ENCODE measurements at regions not wholly inside any gene's neighbourhood (a gene's known extent, or its start where the extent isn't known, plus 50 kb on each side); places are given as distances from the start of the nearest gene placed in this dataset.

GRCh38 chr2:198712485-198712884, 745.3 kb downstream of the SATB2 start:
- H3K4me3 ChIP-seq (ENCODE audit: low read depth, low read length), result no peak overlapping the region
- no peak for DNase-seq (ENCODE audit: low read depth)
- TF ChIP-seq, protein P1, sequence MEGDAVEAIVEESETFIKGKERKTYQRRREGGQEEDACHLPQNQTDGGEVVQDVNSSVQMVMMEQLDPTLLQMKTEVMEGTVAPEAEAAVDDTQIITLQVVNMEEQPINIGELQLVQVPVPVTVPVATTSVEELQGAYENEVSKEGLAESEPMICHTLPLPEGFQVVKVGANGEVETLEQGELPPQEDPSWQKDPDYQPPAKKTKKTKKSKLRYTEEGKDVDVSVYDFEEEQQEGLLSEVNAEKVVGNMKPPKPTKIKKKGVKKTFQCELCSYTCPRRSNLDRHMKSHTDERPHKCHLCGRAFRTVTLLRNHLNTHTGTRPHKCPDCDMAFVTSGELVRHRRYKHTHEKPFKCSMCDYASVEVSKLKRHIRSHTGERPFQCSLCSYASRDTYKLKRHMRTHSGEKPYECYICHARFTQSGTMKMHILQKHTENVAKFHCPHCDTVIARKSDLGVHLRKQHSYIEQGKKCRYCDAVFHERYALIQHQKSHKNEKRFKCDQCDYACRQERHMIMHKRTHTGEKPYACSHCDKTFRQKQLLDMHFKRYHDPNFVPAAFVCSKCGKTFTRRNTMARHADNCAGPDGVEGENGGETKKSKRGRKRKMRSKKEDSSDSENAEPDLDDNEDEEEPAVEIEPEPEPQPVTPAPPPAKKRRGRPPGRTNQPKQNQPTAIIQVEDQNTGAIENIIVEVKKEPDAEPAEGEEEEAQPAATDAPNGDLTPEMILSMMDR (IDR thresholded peaks at IDR 0.05; ENCODE audit: insufficient read depth, low read depth, low read length, missing control alignments), result no peak

DNA sequence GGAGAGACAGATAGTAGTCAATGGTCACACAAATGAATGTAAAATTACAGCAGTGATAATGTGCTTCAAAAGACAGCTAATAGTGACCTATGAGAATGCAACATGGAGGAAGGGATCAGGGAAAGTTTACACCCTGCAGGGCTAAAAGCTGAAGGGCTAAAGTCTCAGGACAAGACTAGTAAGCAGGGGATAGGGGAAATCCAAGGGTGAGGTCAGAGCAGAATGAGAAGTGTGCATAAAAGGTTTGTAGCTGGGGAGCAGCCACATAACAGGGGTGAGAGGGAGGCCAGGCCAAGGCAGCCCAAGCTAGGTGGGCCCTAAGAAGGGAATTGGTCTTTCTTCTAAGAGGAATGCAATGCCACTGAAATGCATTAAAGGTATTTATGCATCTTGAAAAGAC, 746.3 kb downstream of the SATB2 start:
- TF ChIP-seq, protein P1 (IDR thresholded peaks at IDR 0.05; ENCODE audit: insufficient read depth, low read depth, low read length, missing control alignments), result no peak
- no peak overlapping the region for H3K4me3 ChIP-seq (ENCODE audit: low read depth, low read length)
- no peak for DNase-seq (ENCODE audit: low read depth)

DNA sequence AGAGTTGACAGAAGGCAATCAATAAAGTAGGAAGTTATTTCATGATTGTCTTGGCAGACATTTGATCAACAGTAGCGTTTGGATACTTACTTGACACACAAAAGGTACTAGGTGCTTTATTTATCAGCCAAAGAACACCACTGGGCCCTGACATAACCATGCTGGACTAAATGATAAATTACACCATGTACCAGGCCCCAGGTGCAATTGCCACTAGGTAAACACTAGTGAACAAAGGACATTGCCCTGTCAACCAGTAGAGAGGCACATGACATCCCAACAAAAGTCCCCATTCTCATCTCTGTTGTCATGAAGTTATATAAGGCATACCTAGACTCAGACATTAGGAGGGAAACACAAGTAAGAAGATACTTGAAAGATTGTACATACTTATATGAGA, 747.2 kb downstream of the SATB2 start:
- DNase-seq (ENCODE audit: low read depth), result no peak
- TF ChIP-seq, protein P1 (IDR thresholded peaks at IDR 0.05; ENCODE audit: insufficient read depth, low read depth, low read length, missing control alignments), result no peak
- no peak overlapping the region for H3K4me3 ChIP-seq (ENCODE audit: low read depth, low read length)

GRCh38 chr2:198706476-198707082, 751.2 kb downstream of the SATB2 start:
- TF ChIP-seq, protein P1 (IDR thresholded peaks at IDR 0.05; ENCODE audit: insufficient read depth, low read depth, low read length, missing control alignments), result no peak

GRCh38 chr2:198703281-198703680, 754.5 kb downstream of the SATB2 start:
- TF ChIP-seq, protein P1 (IDR thresholded peaks at IDR 0.05; ENCODE audit: insufficient read depth, low read depth, low read length, missing control alignments), result no peak

More at GRCh38 chr2:198706476-198707082, 751.2 kb downstream of the SATB2 start:
- no peak overlapping the region for H3K4me3 ChIP-seq (ENCODE audit: low read depth, low read length)
- DNase-seq (ENCODE audit: low read depth), result no peak

DNA sequence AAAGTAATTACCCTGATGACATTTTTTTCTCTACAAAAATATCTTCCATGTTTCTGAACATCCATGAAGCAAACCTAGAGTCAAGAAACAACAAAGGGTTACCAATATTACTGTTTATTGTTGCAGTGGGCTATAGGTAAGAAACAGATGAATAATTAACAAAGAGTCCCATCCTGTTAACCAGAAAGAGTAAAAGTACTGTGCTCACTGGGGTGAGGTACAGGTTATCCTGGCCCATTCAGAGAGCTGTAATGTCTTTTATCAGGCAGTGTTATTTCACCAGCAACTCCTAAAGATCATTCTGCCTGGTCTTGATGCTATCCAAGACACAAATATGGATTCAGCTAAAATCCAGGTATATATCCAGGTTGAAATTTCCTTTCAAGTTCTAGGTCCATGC, 754.9 kb downstream of the SATB2 start:
- TF ChIP-seq, protein P1 (IDR thresholded peaks at IDR 0.05; ENCODE audit: insufficient read depth, low read depth, low read length, missing control alignments), result no peak
- no peak for DNase-seq (ENCODE audit: low read depth)
- no peak overlapping the region for H3K4me3 ChIP-seq (ENCODE audit: low read depth, low read length)

More at GRCh38 chr2:198703281-198703680, 754.5 kb downstream of the SATB2 start:
- no peak overlapping the region for H3K4me3 ChIP-seq (ENCODE audit: low read depth, low read length)
- DNase-seq (ENCODE audit: low read depth), result no peak

GRCh38 chr2:198701481-198701880, 756.3 kb downstream of the SATB2 start:
- DNase-seq (ENCODE audit: low read depth), result no peak
- H3K4me3 ChIP-seq (ENCODE audit: low read depth, low read length), result no peak overlapping the region
- TF ChIP-seq, protein P1 (IDR thresholded peaks at IDR 0.05; ENCODE audit: insufficient read depth, low read depth, low read length, missing control alignments), result no peak

All from GM12865 (cell line).